A549 (cell line): ENCODE measurements at regions not wholly inside any gene's neighbourhood (a gene's known extent, or its start where the extent isn't known, plus 50 kb on each side); places are given as distances from the start of the nearest gene placed in this dataset.

Experiments used
- ATAC-seq, 2 experiments: fragments of 200-7000 bp in 1 of 2; fragments of >200 bp in 1 of 2; cut with Nextera tagmentation in 1 of 2; cut with Tn5 transposase in 1 of 2; 3 replicates each; pipeline versions ENCODE4 v1.8.0 to v1.9.1; 2018 to 2020; ENCODE audit warnings: mild to moderate bottlenecking in 1 of 2, moderate library complexity in 1 of 2
- CTCF ChIA-PET: fragments of 300-600 bp; sonication (Branson Sonifier 250); formaldehyde crosslinking; extraction: SDS; loops from one replicate; lab custom pipeline; 2021; ENCODE audit warnings: antibody characterized with exemption, inconsistent platforms; lab: Yijun Ruan, JAX
- POLR2A ChIA-PET: fragments of 350-600 bp; formaldehyde crosslinking; extraction: SDS; loops from one replicate; lab custom pipeline; 2021; ENCODE audit warnings: antibody characterized with exemption, inconsistent platforms; lab: Yijun Ruan, JAX
- DNase-seq, 2 experiments: peaks; one replicate each; pipeline versions ENCODE4 v3.0.0 to v3.0.0-alpha.2; 2011 to 2016; ENCODE audit warnings: low read depth in 1 of 2, low spot score in 1 of 2
- FAIRE-seq: peaks from 2 replicates; lab custom pipeline; 2011; peaks lifted over from hg19 to GRCh38; lab: Jason Lieb, UNC
- H3K27ac ChIP-seq, 2 experiments: fragments of >200 bp; sonication (Bioruptor Twin); formaldehyde crosslinking; 3 replicates each; pipeline ENCODE4 v1.5.1; 2016 to 2017
- H3K4me1 ChIP-seq: fragments of >200 bp; sonication (Bioruptor Twin); formaldehyde crosslinking; 3 replicates; pipeline ENCODE4 v1.6.1; 2016
- H3K4me2 ChIP-seq: fragments of >200 bp; sonication (Bioruptor Twin); formaldehyde crosslinking; 3 replicates; pipeline ENCODE4 v1.6.1; 2016
- H3K4me3 ChIP-seq: fragments of >200 bp; sonication (Bioruptor Twin); formaldehyde crosslinking; 3 replicates; pipeline ENCODE4 v1.5.1; 2016
- H3K9me3 ChIP-seq: fragments of >200 bp; sonication (Bioruptor Twin); formaldehyde crosslinking; 3 replicates; pipeline ENCODE4 v1.6.1; 2016
- BHLHE40 ChIP-seq: IDR thresholded peaks from 2 replicates; pipeline ENCODE4 v1.6.1; 2012; ENCODE audit warnings: low read depth, low read length, inconsistent platforms
- CBX2 ChIP-seq: fragments of 200-600 bp; sonication (generic); IDR thresholded peaks from 2 replicates; pipeline ENCODE4 v1.6.1; 2016; ENCODE audit warnings: low read depth, mild to moderate bottlenecking, borderline replicate concordance
- FOSB ChIP-seq: fragments of 250-450 bp; sonication (Bioruptor Pico); IDR thresholded peaks from 2 replicates; pipeline ENCODE4 v1.5.0; 2020; ENCODE audit warnings: mild to moderate bottlenecking, moderate library complexity
- GATA3 ChIP-seq: IDR thresholded peaks from 2 replicates; pipeline ENCODE4 v1.6.1; 2012; ENCODE audit warnings: borderline replicate concordance
- HDAC2 ChIP-seq: fragments of 200-600 bp; sonication (generic); IDR thresholded peaks from 2 replicates; pipeline ENCODE4 v1.6.1; 2016
- HOXB5 ChIP-seq: fragments of 250-450 bp; sonication (Bioruptor Pico); IDR thresholded peaks from 2 replicates; pipeline ENCODE4 v1.5.0; 2020; ENCODE audit warnings: mild to moderate bottlenecking, moderate library complexity
- KDM5A ChIP-seq: fragments of 200-600 bp; sonication (generic); IDR thresholded peaks from 2 replicates; pipeline ENCODE4 v1.6.1; 2016; ENCODE audit warnings: antibody characterized with exemption, mild to moderate bottlenecking
- MAFK ChIP-seq: fragments of 450-650 bp; IDR thresholded peaks from 2 replicates; pipeline ENCODE4 v1.6.1; 2014; ENCODE audit not compliant: partially characterized antibody
- MYC ChIP-seq: IDR thresholded peaks from 2 replicates; pipeline ENCODE4 v1.6.1; 2012; ENCODE audit warnings: mild to moderate bottlenecking, inconsistent platforms, low read length, improper control_type of control experiment, borderline replicate concordance
- NFE2L2 ChIP-seq: fragments of 150-350 bp; conservative IDR thresholded peaks from 2 replicates; pipeline ENCODE4 v1.6.1; 2014; ENCODE audit warnings: low read length
- PHF8 ChIP-seq: fragments of 200-600 bp; sonication (generic); IDR thresholded peaks from 2 replicates; pipeline ENCODE4 v1.6.1; 2016; ENCODE audit warnings: low read depth, mild to moderate bottlenecking, antibody characterized with exemption, moderate library complexity, borderline replicate concordance
- RCOR1 ChIP-seq: fragments of 150-350 bp; IDR thresholded peaks from 2 replicates; pipeline ENCODE4 v1.6.1; 2014; ENCODE audit warnings: antibody characterized with exemption, low read length, low read depth
- RNF2 ChIP-seq: fragments of 200-600 bp; sonication (generic); IDR thresholded peaks from 2 replicates; pipeline ENCODE4 v1.6.1; 2016; ENCODE audit warnings: low read depth, mild to moderate bottlenecking, antibody characterized with exemption, moderate library complexity, borderline replicate concordance
- WGBS: methylation state at CpG from one replicate; pipeline ENCODE4 v1.1.6; 2017; ENCODE audit errors: missing lambda C conversion rate; 5-methylcytosine and 5-hydroxymethylcytosine counted together
- TF ChIP-seq, protein P1 (sequence below): fragments of 200-600 bp; sonication (generic); IDR thresholded peaks from 2 replicates; pipeline ENCODE4 v1.6.1; 2016; ENCODE audit warnings: antibody characterized with exemption, mild to moderate bottlenecking, moderate library complexity
- TF ChIP-seq, protein P2 (sequence below): IDR thresholded peaks from 2 replicates; pipeline ENCODE4 v1.6.1; 2012; ENCODE audit warnings: low read depth, borderline replicate concordance

DNA sequence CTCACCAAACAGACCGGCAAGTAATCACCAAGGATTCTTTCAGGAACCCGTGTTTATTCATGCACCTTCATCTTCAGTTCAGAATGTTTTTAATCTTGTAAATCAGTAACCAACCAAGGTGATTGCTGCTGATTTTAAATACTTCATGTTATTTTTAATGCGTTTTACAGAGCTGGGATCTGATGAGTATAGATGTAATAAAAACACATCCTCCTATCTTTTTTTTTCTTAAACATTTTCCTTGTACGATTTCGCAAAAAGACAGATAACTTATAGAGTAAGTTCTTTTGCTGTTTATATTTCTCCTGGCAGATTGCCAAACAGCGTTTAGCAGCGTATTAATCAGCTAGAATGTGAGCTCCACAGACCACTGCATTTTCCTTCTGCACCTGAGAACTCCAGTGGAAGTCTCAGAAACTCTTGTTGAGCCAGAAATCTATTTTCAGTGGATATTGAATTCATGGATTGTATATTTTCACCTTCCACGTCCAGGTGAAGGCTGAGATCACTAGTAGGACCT lies 397.8 kb upstream of the NRP1 start (continued):
- TF ChIP-seq, protein P1, sequence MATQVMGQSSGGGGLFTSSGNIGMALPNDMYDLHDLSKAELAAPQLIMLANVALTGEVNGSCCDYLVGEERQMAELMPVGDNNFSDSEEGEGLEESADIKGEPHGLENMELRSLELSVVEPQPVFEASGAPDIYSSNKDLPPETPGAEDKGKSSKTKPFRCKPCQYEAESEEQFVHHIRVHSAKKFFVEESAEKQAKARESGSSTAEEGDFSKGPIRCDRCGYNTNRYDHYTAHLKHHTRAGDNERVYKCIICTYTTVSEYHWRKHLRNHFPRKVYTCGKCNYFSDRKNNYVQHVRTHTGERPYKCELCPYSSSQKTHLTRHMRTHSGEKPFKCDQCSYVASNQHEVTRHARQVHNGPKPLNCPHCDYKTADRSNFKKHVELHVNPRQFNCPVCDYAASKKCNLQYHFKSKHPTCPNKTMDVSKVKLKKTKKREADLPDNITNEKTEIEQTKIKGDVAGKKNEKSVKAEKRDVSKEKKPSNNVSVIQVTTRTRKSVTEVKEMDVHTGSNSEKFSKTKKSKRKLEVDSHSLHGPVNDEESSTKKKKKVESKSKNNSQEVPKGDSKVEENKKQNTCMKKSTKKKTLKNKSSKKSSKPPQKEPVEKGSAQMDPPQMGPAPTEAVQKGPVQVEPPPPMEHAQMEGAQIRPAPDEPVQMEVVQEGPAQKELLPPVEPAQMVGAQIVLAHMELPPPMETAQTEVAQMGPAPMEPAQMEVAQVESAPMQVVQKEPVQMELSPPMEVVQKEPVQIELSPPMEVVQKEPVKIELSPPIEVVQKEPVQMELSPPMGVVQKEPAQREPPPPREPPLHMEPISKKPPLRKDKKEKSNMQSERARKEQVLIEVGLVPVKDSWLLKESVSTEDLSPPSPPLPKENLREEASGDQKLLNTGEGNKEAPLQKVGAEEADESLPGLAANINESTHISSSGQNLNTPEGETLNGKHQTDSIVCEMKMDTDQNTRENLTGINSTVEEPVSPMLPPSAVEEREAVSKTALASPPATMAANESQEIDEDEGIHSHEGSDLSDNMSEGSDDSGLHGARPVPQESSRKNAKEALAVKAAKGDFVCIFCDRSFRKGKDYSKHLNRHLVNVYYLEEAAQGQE: no peak
- TF ChIP-seq BHLHE40: no peak
- TF ChIP-seq FOSB (CRISPR knock-in tag): no peak

DNA sequence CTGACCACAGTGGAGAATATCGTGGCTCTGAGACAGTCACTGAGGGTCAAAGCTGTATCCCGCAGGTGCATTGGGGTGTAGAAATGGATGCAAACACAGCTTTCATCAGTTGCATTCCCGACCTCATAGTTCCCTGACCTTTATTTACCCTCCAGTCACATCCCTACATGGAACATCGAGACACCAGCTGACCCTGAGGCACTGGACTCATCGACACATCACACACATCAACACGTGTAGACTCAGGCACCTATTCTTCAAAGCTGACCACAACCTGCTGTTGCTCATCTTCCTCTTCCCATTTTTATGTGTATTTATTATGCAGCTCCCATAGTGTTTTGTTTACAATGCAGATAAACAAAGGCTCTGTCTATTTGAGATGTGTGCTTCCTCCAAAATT lies 396.9 kb upstream of the NRP1 start:
- ATAC-seq (no peak), FAIRE-seq (no peak), DNase-seq (no peak)
- Histone ChIP-seq H3K4me2 (no peak overlapping the region), H3K4me3 (no peak overlapping the region), H3K4me1 (peaks cover 16% of the 10 kb centered on the region; the same call in 2 of the 3 replicates), H3K27ac (no peak overlapping the region), H3K9me3 (peaks cover 8% of the 10 kb centered on the region)
- ChIA-PET CTCF (interaction anchor here (1.0 kb wide), 1 partner anchor 397 kb away, joined by 3 read pairs; the partner anchor contains the start of gene NRP1), POLR2A (no interaction called here)
- no peak for TF ChIP-seq HOXB5
- TF ChIP-seq KDM5A: no peak
- TF ChIP-seq, protein P2, sequence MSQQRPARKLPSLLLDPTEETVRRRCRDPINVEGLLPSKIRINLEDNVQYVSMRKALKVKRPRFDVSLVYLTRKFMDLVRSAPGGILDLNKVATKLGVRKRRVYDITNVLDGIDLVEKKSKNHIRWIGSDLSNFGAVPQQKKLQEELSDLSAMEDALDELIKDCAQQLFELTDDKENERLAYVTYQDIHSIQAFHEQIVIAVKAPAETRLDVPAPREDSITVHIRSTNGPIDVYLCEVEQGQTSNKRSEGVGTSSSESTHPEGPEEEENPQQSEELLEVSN: no peak
- no peak for TF ChIP-seq GATA3
- no peak for TF ChIP-seq MYC
- 64% methylated on average over 6 of the region's 6 CpGs for WGBS

DNA sequence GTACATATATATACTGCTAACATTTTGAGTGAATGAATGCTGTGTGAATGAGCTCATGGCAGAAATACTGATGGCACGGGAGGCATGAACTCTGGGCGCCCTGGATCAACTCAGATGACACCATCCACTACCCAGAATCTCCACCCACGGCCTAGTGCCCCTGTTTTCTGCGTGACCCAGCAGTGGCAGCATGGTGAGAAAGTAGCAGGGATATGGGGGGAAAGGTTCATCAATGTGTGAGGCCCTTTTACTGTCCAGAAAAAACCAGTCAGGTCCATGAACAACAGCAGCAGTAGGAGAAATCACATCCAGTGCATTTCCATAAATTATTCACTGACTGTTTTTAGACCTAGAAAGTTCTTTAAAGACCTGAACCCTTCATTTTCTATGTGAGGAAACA lies 391.0 kb upstream of the NRP1 start:
- Histone ChIP-seq H3K4me2 (no peak overlapping the region), H3K9me3 (peaks cover 8% of the 10 kb centered on the region), H3K27ac (no peak overlapping the region), H3K4me3 (no peak overlapping the region), H3K4me1 (no peaks in the 10 kb centered on the region)
- ATAC-seq (no peak), DNase-seq (no peak), FAIRE-seq (no peak)
- no peak for TF ChIP-seq RNF2
- TF ChIP-seq NFE2L2: no peak
- 56% methylated on average over 4 of the region's 4 CpGs for WGBS
- ChIA-PET POLR2A (no interaction called here), CTCF (no interaction called here)

DNA sequence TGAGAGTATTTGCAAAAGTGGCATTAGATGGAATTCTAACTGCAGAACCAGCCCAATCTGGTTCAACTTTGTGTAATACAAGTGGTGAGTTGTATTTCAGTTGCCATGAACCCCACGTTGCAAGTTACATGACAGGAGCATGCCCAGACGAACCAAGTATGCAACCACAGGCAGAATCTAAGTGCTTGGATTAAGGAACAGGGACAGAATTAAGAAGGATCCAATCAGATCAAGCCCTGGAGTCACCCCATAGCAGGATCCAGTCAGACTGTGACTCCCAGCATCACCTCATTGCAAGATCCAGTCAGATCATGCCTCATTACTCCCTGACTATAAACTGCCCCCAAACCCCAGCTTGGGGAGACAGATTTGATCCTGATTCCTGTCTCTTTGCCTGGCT lies 388.7 kb upstream of the NRP1 start:
- Histone ChIP-seq H3K27ac (no peak overlapping the region), H3K4me2 (no peak overlapping the region), H3K4me3 (no peak overlapping the region), H3K4me1 (no peaks in the 10 kb centered on the region), H3K9me3 (peaks cover 8% of the 10 kb centered on the region)
- no peak for ATAC-seq
- CTCF ChIA-PET: no interaction called here
- no peak for DNase-seq
- 38% methylated on average over 2 of the region's 2 CpGs for WGBS
- TF ChIP-seq BHLHE40: no peak
- no peak for TF ChIP-seq RCOR1
- no peak for TF ChIP-seq PHF8
- TF ChIP-seq MYC: no peak
- no peak for TF ChIP-seq CBX2
- TF ChIP-seq GATA3: no peak
- TF ChIP-seq, protein P2: no peak
- no peak for TF ChIP-seq MAFK
- TF ChIP-seq FOSB (CRISPR knock-in tag): no peak
- TF ChIP-seq HDAC2: no peak
- no peak for TF ChIP-seq HOXB5
- no peak for FAIRE-seq
- POLR2A ChIA-PET: no interaction called here
